Suprapubic skin (tissue), 4 donors: ENCODE measurements at regions not wholly inside any gene's neighbourhood (a gene's known extent, or its start where the extent isn't known, plus 50 kb on each side); places are given as distances from the start of the nearest gene placed in this dataset.

ENCODE experiments used
- CTCF ChIP-seq, 2 donors: fragments of 200-600 bp in 1 of 2; fragments of 450-650 bp in 1 of 2; sonication (generic) in 1 of 2; IDR thresholded peaks; one replicate each; pipeline ENCODE4 v1.5.1; 2016 to 2019; ENCODE audit warnings: antibody characterized with exemption in 2 of 2, mild to moderate bottlenecking in 1 of 2, moderate library complexity in 1 of 2
- EP300 ChIP-seq: sonication (generic); formaldehyde crosslinking; IDR thresholded peaks from one replicate; pipeline ENCODE4 v1.6.1; 2017; ENCODE audit warnings: antibody characterized with exemption
- POLR2A ChIP-seq, 2 donors: fragments of 450-650 bp; IDR thresholded peaks; one replicate each; pipeline ENCODE4 v1.6.1; 2017; ENCODE audit warnings: antibody characterized with exemption in 2 of 2, mild to moderate bottlenecking in 2 of 2, moderate library complexity in 2 of 2
- POLR2AphosphoS5 ChIP-seq, 3 donors: sonication (generic); formaldehyde crosslinking; IDR thresholded peaks; one replicate each; pipeline ENCODE4 v1.6.1; 2017; ENCODE audit warnings: antibody characterized with exemption in 3 of 3

GRCh38 chr5:79857714-79858409 lies 133.2 kb downstream of the MTX3 start:
- peak; percentile 82 to 90 for TF ChIP-seq CTCF (IDR thresholded peaks at IDR 0.05)
- TF ChIP-seq POLR2A (IDR thresholded peaks at IDR 0.05), result no peak
- TF ChIP-seq POLR2AphosphoS5 (IDR thresholded peaks at IDR 0.05), result no peak
- no peak for TF ChIP-seq EP300
